ENCODE measurements at regions not wholly inside any gene's neighbourhood (a gene's known extent, or its start where the extent isn't known, plus 50 kb on each side); places are given as distances from the start of the nearest gene placed in this dataset.

DNA sequence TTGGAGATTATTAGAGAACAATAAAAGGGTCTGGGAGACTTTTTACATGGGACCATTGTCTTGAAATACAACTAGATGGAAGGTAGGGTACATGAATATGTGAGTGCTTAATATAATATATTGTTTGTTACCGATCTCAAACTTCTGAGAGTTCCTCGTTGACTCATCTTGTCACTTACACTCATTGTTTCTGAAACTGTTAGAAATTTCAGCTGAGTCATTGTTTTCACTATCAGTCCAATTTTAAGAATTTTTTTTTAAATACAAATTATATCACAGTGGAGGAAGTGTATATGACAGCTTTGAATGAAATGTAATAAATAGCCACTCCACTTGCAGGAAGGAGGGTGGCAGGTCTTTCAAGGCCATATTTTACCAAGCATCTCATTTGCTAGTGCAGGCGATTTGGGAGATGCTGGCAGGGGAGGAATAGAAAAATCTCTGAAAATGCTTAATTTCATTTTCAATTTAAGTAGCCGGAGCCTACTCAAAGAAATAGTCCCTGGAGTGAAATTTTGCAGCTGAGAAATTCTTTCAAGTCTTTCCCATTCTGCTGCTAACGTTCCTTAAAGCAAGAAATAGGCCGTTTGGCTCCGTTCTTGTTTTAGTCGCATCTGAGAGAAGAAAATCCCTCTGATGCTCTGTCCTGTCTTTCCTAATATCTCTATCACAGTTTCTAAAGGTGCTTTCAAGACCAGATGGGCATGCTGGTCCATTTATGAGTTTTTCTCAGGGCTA lies 1404.2 kb upstream of the CELF2 start:
- no peak for DNase-seq

GRCh38 chr10:9615189-9615588 lies 1402.5 kb upstream of the CELF2 start:
- no peak for DNase-seq

- DNase-seq = no peak
These were observed 1396.5 kb upstream of the CELF2 start for GRCh38 chr10:9621216-9621615.

- no peak for DNase-seq
These were observed 1392.4 kb upstream of the CELF2 start for GRCh38 chr10:9625304-9625703.

GRCh38 chr10:9634466-9634865 lies 1383.2 kb upstream of the CELF2 start:
- no peak for DNase-seq

DNA sequence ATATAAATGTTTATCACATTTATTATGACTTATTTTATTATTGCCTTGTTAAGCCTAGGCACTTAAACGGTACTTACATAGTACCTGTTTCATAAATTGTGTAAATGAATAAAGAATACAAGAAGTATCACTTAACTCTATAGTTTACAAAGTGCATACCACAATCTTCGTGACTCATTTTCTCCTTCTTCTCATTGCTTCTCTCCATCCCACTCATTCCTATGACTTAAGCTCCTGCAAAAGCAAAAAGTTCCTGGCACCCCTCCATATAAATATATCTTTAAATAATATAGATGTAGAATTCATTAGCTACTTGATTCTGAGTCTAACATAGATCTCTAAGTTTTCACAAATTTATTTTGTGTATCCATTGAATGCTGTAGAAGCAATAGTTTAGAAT lies 1382.0 kb upstream of the CELF2 start:
- no peak for DNase-seq

DNA sequence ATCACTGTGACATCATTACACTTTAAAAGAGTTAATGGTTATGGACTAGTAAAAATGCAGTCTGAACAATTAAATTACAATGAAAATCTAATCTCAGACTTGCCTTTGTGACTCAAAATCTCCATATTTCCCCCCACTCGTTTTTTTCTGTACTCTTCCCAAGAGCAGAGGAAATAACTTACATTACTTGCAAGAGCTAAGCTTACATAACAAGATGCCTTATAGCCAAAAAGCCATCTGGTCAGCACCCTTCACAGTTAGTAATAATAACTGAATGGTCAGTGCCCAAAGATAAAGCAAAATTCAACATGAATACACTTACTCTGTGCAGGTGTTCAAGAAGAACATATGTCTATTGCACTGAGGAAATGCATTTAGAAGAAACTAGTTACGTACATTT lies 1381.5 kb upstream of the CELF2 start:
- no peak for DNase-seq

DNA sequence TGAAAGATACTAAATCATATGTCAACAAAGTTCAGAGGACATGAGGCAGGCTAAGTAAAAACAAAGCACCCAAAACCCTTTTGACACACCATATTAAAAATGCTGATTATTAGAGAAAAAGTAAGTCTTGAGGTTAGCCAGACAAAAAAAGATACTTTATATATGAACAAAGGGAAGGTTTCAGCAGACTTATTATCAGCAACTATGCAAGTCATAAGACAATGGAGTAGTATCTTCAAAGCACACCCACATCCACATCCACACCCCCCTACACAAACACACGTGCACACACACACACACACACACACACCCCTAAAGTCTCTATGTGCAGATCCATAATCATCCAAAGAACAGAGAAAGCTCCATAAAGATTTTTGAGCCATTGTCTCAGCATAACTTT lies 1373.9 kb upstream of the CELF2 start:
- no peak for DNase-seq

- DNase-seq = no peak
These were observed 1372.3 kb upstream of the CELF2 start for GRCh38 chr10:9645404-9645803.

- no peak for DNase-seq
These were observed 1371.6 kb upstream of the CELF2 start for GRCh38 chr10:9645928-9646600.

DNA sequence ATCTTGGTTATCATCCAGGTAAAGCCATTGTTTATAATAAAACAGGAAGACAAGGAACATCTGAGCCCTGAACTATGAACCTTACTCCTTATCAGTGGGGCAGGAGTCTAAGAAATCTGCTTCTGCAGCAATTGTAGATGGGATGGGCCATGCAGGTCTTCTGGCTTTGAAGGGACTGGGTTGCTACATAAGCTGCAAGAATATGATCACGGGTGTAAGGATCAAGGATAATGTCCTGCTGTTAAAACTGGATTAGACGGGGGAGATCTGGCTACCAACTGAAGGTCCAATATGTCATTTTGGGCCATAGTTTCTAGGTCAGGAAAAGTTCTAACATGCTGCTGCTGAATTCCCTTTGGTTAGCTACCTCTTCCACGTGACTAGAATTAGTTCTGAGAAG lies 1363.4 kb upstream of the CELF2 start:
- no peak for DNase-seq

DNA sequence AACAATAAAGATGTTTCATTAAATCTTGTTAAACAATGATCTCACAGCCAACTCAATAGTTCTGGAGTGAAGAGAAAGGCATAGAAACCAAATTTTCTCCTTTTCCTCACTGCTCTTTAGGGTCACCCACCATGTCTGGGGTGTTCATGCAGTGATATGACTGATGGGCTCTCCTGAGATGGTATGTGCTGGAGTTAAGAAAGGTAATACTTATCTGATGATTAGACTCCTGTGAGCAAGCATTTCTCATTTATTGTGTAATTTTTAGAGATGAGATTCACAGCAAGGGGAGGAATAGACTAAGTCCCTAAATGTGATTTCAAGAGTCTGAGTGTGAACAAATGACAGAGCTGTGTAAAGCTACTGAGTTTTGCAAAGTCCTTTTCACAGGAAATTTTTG lies 1361.3 kb upstream of the CELF2 start:
- DNase-seq = no peak

DNA sequence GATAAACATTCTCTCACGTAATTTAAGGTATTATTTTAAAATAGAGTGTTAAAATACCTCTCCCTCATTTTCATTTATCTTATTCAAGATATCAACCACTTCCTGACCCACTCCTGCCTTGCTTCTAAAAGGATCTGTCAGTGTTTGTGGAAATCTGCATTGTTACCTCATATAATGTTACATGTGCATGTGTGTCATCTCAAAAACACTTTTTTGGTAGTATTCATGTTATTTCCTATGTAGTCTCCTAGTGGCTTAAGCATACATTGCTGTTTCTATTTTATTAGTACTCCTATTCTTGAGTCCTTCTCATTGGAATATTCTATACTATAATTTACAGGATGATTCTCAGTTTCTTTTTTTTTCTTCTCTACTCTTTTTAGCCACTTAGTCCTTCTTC lies 1360.7 kb upstream of the CELF2 start:
- DNase-seq = no peak

- DNase-seq = no peak
These were observed 1360.1 kb upstream of the CELF2 start for GRCh38 chr10:9657530-9657929.

GRCh38 chr10:9668411-9668810 lies 1349.3 kb upstream of the CELF2 start:
- no peak for DNase-seq

DNA sequence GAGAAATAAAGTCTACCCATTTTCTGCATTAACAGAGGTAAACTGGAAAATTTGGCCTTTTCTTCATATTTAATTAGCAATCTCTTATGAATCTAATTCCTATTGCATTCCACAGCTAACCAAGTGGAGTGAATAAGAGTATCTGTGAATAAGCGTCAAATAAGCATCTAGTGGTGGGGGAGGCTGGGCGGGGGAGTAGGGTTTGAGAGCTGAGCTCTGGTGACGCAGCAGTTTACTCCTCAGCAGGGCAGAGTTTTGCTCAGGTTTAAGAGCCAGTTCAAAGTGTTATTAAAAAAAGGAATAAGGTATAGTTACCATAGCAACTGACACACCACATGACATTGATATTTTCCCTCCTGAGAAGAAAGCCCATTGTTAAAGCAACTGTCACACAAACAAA lies 1346.8 kb upstream of the CELF2 start:
- no peak for DNase-seq

DNA sequence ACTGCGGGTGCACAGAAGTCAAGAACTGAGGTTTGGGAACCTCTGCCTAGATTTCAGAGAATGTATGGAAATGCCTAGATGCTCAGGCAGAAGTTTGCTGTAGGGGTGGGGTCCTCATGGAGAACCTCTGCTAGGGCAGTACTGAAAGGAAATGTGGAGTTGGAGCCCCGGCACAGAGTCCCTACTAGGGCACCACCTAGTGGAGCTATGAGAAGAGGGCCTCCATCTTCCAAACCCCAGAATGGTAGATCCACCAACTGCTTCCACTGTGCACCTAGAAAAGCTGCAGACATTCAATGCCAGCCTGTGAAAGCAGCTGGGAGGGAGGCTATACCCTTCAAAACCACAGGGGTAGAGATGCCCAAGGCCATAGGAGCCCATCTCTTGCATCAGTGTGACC lies 1336.0 kb upstream of the CELF2 start:
- no peak for DNase-seq

DNA sequence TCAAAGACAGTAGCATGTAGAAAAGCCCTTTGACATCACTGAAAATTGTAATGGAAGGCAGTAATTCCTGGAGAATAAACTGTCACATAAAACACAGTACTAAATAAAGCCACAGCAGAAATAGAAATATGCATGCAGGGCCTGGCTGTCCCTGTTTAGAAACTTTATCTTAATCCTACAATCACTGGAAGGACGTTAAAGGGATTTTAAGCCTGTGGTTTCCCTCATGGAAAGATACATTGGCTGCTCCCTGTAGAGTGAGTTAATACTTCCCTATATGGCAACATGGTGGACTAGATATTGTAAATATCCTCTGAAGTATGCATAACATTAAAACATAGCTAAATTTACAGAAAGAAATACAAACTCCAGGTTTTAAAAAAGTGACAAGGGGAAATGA lies 1334.9 kb upstream of the CELF2 start:
- DNase-seq = no peak

- DNase-seq = no peak
These were observed 1333.5 kb upstream of the CELF2 start for GRCh38 chr10:9684186-9684585.

DNA sequence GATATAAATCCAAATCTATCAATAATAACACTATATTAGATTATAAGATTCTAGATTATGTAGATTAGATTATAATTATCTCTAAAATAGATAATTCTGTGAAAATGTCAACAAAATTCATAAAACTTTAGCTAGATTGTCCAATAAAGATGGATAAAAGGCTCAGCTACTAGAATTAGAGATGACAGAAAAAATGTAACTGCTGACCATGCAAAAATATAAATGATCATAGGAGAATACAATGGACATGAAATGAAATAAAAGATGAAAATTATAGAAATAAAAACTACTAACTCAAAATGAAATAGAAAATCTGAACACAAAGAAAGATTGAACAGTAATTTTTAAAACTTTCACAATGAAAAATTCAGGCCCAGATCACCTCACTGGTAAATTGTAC lies 1332.1 kb upstream of the CELF2 start:
- DNase-seq = no peak

DNA sequence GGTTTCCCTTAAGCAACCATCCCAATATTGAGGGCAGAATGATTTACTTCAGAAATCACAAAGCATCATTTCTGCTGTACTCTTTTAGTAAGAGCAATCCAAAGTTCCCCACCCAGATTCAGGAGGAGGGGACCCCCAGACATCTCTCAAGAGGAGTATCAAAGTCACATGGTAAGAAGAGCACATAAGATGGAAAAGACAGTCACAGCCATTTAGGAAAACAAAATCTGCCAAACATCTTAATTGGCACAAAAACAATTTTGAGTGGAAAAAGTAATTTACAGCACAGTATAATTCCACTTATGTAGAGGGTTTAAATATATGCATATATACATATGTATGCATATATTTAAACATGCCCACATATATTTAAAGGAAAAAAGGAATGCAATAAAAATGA lies 1329.0 kb upstream of the CELF2 start:
- no peak for DNase-seq

DNA sequence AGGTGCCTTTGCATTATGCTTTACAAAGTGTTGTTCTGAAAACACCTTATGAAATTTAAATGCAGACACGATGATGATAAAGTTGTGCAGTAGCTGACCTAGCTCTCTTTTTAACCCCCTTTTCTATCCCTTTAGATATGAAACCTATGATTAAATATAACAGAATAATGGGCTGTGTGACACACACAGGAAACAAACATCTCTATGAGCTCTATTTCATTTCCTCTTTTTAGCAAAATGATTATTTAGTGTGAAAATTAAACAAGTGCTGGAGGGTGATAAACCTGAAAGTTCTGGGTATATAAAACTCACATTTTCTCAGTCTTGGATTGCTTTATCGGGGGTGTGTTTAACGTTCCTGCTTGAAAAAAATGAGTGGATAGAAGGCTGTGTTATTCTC lies 1310.5 kb upstream of the CELF2 start:
- DNase-seq = no peak

DNA sequence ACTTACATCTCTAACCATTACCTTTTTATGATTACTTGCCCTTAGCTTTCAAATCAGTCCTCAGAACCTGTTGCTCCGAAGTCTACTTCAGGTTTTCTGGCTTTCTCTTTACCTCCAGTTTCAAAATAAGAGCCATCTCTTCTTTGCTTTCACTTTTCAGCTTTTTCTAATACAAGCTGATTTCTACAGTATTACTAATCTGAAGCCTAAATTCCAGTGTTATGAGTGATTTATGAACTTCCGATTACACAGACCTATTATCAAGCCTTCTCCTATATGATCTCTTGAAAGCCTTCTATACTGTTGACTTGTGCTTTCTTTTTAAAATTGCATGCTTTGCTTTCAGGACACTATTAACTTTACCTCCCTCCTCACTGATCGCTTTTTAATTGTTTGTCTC lies 1307.8 kb upstream of the CELF2 start:
- no peak for DNase-seq

- DNase-seq = no peak
These were observed 1305.3 kb upstream of the CELF2 start for GRCh38 chr10:9712393-9712792.

DNA sequence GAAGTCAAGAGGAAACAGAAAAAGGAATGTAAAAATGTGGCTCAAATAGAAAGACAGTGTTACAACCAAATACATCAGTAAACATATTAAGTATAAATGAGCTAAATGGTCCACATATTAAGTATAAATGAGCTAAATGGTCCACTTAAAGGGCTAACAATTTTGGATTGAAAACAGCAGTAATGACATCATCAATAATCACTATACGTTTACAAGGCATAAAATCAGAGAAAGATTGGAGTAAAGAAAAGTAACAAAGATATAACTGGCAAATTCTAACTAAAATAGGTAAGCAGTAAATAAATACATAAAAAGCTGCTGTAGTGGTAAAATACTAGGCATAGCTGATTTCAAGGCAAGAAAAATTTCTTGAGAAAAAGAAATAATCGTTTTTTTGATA lies 1298.4 kb upstream of the CELF2 start:
- no peak for DNase-seq
